ENCODE measurements at regions not wholly inside any gene's neighbourhood (a gene's known extent, or its start where the extent isn't known, plus 50 kb on each side); places are given as distances from the start of the nearest gene placed in this dataset.
"Not testable (repeated sequence)": the region's sequence is repeated elsewhere in the genome, so short reads cannot be mapped to it uniquely, and the experiment has no call there.

DNA sequence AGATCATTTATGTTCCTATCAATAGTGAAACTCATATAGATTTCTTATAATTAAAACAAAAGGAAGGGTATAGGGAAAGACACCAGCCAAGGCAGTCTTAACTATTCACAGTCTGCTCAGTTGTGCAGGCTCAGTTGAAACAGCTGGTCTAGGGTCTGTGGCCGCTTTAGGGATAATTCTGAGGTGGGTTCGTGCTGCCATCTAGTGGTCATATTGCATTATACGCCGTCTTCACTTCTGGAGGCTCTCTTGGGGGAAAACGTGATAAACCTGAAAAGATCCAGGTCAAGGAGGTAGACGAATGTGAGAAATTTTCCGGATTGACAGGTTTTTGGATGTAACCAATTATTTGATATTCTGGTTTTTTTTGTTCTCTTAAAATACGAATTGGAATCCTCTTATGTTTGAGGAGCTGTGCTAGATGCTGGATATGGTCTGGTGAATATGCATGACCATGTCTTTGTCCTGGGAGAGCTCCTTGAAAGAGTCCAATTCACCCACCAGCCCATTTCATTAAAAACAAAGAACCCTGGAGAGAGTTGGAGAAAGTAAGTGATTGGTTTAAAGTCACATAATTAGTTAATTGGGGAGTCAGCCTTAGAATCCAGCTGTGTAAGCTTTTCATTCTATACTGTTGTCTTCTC is 492.4 kb downstream of the PLCL1 start:
- peak; percentile 49 for DNase-seq (ENCODE audit: low spot score)

GRCh38 chr2:198293281-198293680 is 488.9 kb downstream of the PLCL1 start:
- no peak for DNase-seq (ENCODE audit: low spot score)

DNA sequence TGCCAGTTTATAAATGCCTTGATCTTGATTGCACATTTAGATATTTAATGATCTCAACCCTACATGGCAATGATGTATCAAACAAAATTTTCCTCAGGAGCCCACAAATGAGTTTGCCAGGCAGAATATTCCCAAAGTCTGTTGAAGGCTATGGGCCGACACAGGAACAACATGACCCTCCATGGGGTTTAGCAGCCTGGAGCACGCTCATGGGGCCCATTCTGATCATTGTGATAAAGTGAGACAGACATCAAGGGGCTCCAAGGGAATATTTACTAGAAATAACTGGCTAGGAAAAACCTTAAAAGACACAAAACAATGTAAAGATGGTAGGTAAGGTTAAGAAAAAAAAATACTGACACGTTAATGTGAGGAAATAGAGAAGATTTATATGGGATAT is 485.4 kb downstream of the PLCL1 start:
- no peak for DNase-seq (ENCODE audit: low spot score)

DNA sequence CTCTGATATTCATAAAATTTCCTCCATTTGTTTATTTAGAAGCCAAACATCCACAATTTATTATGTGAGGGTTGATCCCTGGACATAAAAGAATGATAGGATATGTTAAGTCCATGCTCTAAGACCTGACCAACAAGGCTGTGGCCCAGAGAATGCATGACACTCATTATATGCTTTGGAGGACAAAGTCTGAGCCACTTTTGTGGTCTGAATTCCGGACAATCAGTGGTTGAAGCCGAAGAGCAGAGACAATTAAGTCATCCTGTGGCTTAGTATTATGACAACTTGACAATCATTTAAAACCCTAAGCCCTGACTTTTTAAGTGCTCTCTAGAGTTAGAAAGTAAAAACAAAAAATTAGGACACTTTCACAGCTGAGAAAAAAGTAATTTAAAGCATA is 483.3 kb downstream of the PLCL1 start:
- no peak for DNase-seq (ENCODE audit: low spot score)

- no peak for DNase-seq (ENCODE audit: low spot score)
Observed at GRCh38 chr2:198285216-198285615, 480.8 kb downstream of the PLCL1 start.

DNA sequence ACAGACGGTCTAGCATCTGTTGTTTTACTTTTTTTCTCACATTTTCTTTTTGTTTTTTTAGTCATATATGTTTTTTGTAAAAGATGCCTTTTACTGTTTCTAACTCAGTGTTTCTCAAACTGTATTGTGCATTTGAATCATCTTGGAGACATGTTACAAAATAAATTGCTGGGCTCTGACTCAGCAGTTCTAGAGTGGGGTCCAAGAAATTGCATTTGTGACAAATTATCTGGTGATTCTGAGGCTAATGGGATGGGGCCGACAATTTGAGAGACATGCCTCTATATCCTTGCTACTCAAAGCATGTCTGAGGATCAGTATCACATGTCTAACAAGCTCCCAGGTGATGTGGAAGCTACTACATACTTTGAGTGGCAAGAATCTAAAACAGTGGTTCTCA is 478.8 kb downstream of the PLCL1 start:
- no peak for DNase-seq (ENCODE audit: low spot score)

GRCh38 chr2:198282061-198282460 is 477.7 kb downstream of the PLCL1 start:
- no peak for DNase-seq (ENCODE audit: low spot score)

- no peak for DNase-seq (ENCODE audit: low spot score)
Observed at GRCh38 chr2:198280145-198280544, 475.8 kb downstream of the PLCL1 start.

DNA sequence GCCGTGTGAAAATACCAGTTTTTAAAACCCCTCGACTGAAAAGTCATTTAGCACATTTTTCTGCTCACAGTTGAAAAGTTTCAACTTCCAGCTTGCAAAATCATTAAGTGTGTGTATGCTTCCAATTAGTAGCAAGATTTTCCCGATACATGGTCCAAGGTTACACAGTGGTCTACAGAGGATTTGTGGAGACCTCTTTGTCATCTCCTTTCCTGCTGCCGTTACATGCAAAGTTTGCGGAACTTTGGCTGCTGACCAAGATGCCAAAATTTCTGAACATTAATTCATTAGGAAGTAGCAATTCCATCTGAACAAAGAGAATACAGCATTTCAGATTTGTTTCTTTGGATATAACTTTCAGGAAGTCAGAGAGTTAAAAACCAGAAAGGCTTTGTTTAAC is 474.6 kb downstream of the PLCL1 start:
- no peak for DNase-seq (ENCODE audit: low spot score)

GRCh38 chr2:198277181-198277580 is 472.8 kb downstream of the PLCL1 start:
- no peak for DNase-seq (ENCODE audit: low spot score)

GRCh38 chr2:198273660-198274059 is 469.3 kb downstream of the PLCL1 start:
- no peak for DNase-seq (ENCODE audit: low spot score)

DNA sequence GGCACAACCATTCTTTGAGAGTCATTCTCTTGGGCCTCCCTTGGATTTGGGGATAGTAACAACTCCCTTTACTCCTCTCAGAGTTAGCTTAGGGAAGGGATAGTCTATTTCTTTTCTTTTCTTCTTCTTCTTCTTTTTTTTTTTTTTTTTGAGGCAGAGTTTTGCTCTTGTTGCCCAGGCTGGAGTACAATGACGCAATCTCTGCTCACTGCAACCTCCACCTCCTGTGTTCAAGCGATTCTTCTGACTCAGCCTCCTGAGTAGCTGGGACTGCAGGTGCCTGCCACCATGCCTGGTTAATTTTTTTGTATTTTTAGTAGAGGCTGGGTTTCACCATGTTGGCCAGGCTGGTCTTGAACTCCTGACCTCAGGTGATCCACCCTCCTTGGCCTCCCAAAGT is 465.8 kb downstream of the PLCL1 start:
- not testable (repeated sequence) for DNase-seq (ENCODE audit: low spot score)

GRCh38 chr2:198268519-198268918 is 464.1 kb downstream of the PLCL1 start:
- no peak for DNase-seq (ENCODE audit: low spot score)

DNA sequence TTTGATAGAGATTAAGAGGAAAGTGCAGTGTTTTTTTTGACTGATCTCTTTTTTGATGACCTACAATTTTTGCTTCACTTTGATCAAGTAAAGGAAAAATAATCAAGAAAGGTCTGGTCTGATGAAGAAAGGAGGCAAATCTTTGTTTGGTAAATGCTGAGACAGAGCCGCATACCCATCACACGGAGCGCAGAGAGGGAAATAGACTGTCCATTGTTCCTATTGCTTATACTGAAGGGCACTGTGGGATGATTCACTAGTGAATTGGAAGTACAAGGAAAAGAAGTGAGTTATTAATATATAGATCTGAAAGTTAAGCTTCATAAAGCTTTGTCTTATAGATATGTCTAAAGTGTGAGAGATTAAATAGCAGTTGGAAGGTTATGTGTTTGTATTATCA is 455.1 kb downstream of the PLCL1 start:
- no peak for DNase-seq (ENCODE audit: low spot score)

GRCh38 chr2:198254536-198255090 is 450.2 kb downstream of the PLCL1 start:
- no peak for DNase-seq (ENCODE audit: low spot score)

GRCh38 chr2:198253995-198254394 is 449.6 kb downstream of the PLCL1 start:
- DNase-seq (ENCODE audit: low spot score), result no peak

GRCh38 chr2:198252472-198252871 is 448.1 kb downstream of the PLCL1 start:
- no peak for DNase-seq (ENCODE audit: low spot score)

DNA sequence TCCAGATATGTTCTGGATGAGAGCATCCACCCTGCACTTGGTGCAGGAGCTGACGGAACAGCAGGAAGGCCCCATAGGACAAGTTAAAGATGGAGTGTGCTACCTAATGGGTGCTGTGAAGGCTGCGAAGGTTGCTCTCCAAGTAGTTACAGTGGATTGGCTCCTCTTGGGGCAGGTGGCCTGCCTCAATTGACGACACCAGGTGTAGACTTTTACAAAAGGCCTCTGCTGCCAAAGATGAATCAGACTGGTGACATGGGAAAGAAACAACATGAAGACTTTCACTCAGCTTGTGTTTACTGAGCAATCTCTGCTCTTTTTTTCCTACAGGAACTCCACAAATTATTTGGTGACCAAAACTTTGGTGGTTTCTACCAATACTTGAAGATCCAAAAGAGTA is 437.7 kb downstream of the PLCL1 start:
- DNase-seq (ENCODE audit: low spot score), result no peak

DNA sequence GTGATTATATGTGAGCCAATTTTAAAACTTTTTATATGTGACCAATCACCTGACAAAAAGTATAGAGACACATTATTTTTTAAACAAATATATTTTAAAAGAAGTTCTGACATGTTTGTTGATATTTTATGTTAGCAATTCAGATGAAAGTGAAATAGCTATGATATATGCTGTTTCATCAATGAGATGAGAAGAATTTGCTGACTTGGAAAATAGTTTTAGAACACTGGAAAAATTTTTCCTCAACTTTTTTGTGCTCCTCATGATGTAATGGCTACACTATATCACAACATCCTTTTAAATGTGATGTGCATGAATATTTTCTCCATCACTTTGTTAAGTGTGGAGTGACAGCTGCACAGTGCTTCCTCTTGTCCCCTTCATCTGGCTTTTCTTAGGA is 434.0 kb downstream of the PLCL1 start:
- no peak for DNase-seq (ENCODE audit: low spot score)

GRCh38 chr2:198236338-198236737 is 431.9 kb downstream of the PLCL1 start:
- DNase-seq (ENCODE audit: low spot score), result no peak

- DNase-seq (ENCODE audit: low spot score), result no peak
Observed at GRCh38 chr2:198232281-198232680, 427.9 kb downstream of the PLCL1 start.

- no peak for DNase-seq (ENCODE audit: low spot score)
Observed at GRCh38 chr2:198231562-198231961, 427.2 kb downstream of the PLCL1 start.

- DNase-seq (ENCODE audit: low spot score), result no peak
Observed at GRCh38 chr2:198220763-198221610, 416.6 kb downstream of the PLCL1 start.
